ENCODE measurements at regions not wholly inside any gene's neighbourhood (a gene's known extent, or its start where the extent isn't known, plus 50 kb on each side); places are given as distances from the start of the nearest gene placed in this dataset.
A peak's percentile ranks its signal among the peaks of the same experiment; 100 is the strongest.

DNA sequence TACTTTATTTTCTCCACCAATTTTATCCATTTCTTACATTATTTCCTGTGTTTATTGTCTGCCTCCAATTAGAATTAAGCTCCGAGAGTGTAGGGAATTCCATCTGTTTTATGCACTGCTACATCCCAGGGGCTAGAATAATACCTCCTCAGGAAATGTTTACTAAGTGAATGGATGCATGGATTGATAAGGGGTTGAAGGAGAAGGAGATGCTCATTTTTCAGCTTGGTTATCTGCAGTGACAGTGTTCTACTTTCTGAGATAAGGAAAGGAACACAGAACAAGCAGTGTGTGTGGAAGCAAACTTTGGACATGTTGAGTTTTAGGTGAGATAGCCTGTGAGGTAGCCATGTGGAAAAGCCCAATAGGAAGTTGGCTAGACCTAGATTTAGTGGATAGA is 164.6 kb upstream of the HMGA2 start:
- TF ChIP-seq POLR2AphosphoS5 (IDR thresholded peaks at IDR 0.05; ENCODE audit: insufficient read depth, low read depth, low read length) (peak; percentile 29), POLR2A (IDR thresholded peaks at IDR 0.05; ENCODE audit: low read depth, low read length) (no peak), EZH2 (IDR thresholded peaks at IDR 0.05; ENCODE audit: borderline replicate concordance, low read depth, low read length, severe bottlenecking) (no peak), GATA2 (IDR thresholded peaks at IDR 0.05; ENCODE audit: insufficient read depth, insufficient read length, low read depth, low read length) (peak; percentile 68), JUN (IDR thresholded peaks at IDR 0.05; ENCODE audit: borderline replicate concordance, insufficient read depth, insufficient read length, low read depth) (no peak)
- TF ChIP-seq, protein P1, sequence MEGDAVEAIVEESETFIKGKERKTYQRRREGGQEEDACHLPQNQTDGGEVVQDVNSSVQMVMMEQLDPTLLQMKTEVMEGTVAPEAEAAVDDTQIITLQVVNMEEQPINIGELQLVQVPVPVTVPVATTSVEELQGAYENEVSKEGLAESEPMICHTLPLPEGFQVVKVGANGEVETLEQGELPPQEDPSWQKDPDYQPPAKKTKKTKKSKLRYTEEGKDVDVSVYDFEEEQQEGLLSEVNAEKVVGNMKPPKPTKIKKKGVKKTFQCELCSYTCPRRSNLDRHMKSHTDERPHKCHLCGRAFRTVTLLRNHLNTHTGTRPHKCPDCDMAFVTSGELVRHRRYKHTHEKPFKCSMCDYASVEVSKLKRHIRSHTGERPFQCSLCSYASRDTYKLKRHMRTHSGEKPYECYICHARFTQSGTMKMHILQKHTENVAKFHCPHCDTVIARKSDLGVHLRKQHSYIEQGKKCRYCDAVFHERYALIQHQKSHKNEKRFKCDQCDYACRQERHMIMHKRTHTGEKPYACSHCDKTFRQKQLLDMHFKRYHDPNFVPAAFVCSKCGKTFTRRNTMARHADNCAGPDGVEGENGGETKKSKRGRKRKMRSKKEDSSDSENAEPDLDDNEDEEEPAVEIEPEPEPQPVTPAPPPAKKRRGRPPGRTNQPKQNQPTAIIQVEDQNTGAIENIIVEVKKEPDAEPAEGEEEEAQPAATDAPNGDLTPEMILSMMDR (IDR thresholded peaks at IDR 0.05; ENCODE audit: extremely low read depth in 1 of 2, insufficient read depth in 1 of 2, low read depth in 1 of 2, low read length in 2 of 2): no peak
- TF ChIP-seq, protein P2, sequence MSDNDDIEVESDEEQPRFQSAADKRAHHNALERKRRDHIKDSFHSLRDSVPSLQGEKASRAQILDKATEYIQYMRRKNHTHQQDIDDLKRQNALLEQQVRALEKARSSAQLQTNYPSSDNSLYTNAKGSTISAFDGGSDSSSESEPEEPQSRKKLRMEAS (IDR thresholded peaks at IDR 0.05; ENCODE audit: insufficient read depth, insufficient read length): no peak
